ENCODE measurements at regions not wholly inside any gene's neighbourhood (a gene's known extent, or its start where the extent isn't known, plus 50 kb on each side); places are given as distances from the start of the nearest gene placed in this dataset.

- no peaks in the 10 kb centered on the region for H3K79me2 ChIP-seq (ENCODE audit: insufficient read depth, low read length)
- no peaks in the 10 kb centered on the region for H4K20me1 ChIP-seq (ENCODE audit: insufficient read depth, low read length)
- H3K9me3 ChIP-seq (ENCODE audit: low read depth, low read length): no peaks in the 10 kb centered on the region
- no peak for DNase-seq (ENCODE audit: insufficient read length, low spot score, missing footprints)
- H2AFZ ChIP-seq (ENCODE audit: low read length): no peak overlapping the region
- TF ChIP-seq CTCF (IDR thresholded peaks at IDR 0.05; ENCODE audit: extremely low read depth, low read depth, low read length): no peak
- H3K4me2 ChIP-seq (ENCODE audit: insufficient read depth, low read length): no peak overlapping the region
- H3K27me3 ChIP-seq (ENCODE audit: insufficient read depth, low read length): no peaks in the 10 kb centered on the region
- H3K36me3 ChIP-seq (ENCODE audit: insufficient read depth, low read length): no peaks in the 10 kb centered on the region
- no peak overlapping the region for H3K4me3 ChIP-seq (ENCODE audit: insufficient read depth, low read length)
- H3K27ac ChIP-seq (ENCODE audit: low read depth, low read length): no peak overlapping the region
- H3K4me1 ChIP-seq (ENCODE audit: insufficient read depth, low read length): peaks cover 12% of the 10 kb centered on the region
These were observed 625.9 kb upstream of the PKN2 start for GRCh38 chr1:88058205-88058604.

GRCh38 chr1:88060112-88060673 lies 623.9 kb upstream of the PKN2 start:
- no peak for TF ChIP-seq CTCF (IDR thresholded peaks at IDR 0.05; ENCODE audit: extremely low read depth, low read depth, low read length)
- no peaks in the 10 kb centered on the region for H3K9me3 ChIP-seq (ENCODE audit: low read depth, low read length)
- peaks cover 19% of the 10 kb centered on the region for H3K4me1 ChIP-seq (ENCODE audit: insufficient read depth, low read length)
- H3K36me3 ChIP-seq (ENCODE audit: insufficient read depth, low read length): no peaks in the 10 kb centered on the region
- no peaks in the 10 kb centered on the region for H4K20me1 ChIP-seq (ENCODE audit: insufficient read depth, low read length)
- H2AFZ ChIP-seq (ENCODE audit: low read length): peak overlapping the region; percentile 20
- no peaks in the 10 kb centered on the region for H3K27me3 ChIP-seq (ENCODE audit: insufficient read depth, low read length)
- DNase-seq (ENCODE audit: insufficient read length, low spot score, missing footprints): no peak
- no peaks in the 10 kb centered on the region for H3K79me2 ChIP-seq (ENCODE audit: insufficient read depth, low read length)
- no peak overlapping the region for H3K4me3 ChIP-seq (ENCODE audit: insufficient read depth, low read length)
- no peak overlapping the region for H3K4me2 ChIP-seq (ENCODE audit: insufficient read depth, low read length)
- no peak overlapping the region for H3K27ac ChIP-seq (ENCODE audit: low read depth, low read length)

GRCh38 chr1:88060750-88061491 lies 623.2 kb upstream of the PKN2 start:
- no peaks in the 10 kb centered on the region for H3K36me3 ChIP-seq (ENCODE audit: insufficient read depth, low read length)
- no peaks in the 10 kb centered on the region for H3K9me3 ChIP-seq (ENCODE audit: low read depth, low read length)
- no peaks in the 10 kb centered on the region for H3K27me3 ChIP-seq (ENCODE audit: insufficient read depth, low read length)
- H3K4me1 ChIP-seq (ENCODE audit: insufficient read depth, low read length): peaks cover 19% of the 10 kb centered on the region
- no peak overlapping the region for H2AFZ ChIP-seq (ENCODE audit: low read length)
- H3K4me3 ChIP-seq (ENCODE audit: insufficient read depth, low read length): no peak overlapping the region
- TF ChIP-seq CTCF (IDR thresholded peaks at IDR 0.05; ENCODE audit: extremely low read depth, low read depth, low read length): no peak
- H3K27ac ChIP-seq (ENCODE audit: low read depth, low read length): no peak overlapping the region
- no peak overlapping the region for H3K4me2 ChIP-seq (ENCODE audit: insufficient read depth, low read length)
- no peaks in the 10 kb centered on the region for H4K20me1 ChIP-seq (ENCODE audit: insufficient read depth, low read length)
- H3K79me2 ChIP-seq (ENCODE audit: insufficient read depth, low read length): no peaks in the 10 kb centered on the region
- DNase-seq (ENCODE audit: insufficient read length, low spot score, missing footprints): no peak

- H4K20me1 ChIP-seq (ENCODE audit: insufficient read depth, low read length): no peaks in the 10 kb centered on the region
- H3K4me1 ChIP-seq (ENCODE audit: insufficient read depth, low read length): peaks cover 19% of the 10 kb centered on the region
- DNase-seq (ENCODE audit: insufficient read length, low spot score, missing footprints): peak; percentile 58
- H3K4me3 ChIP-seq (ENCODE audit: insufficient read depth, low read length): no peak overlapping the region
- H3K36me3 ChIP-seq (ENCODE audit: insufficient read depth, low read length): no peaks in the 10 kb centered on the region
- no peak overlapping the region for H3K27ac ChIP-seq (ENCODE audit: low read depth, low read length)
- no peaks in the 10 kb centered on the region for H3K9me3 ChIP-seq (ENCODE audit: low read depth, low read length)
- no peaks in the 10 kb centered on the region for H3K79me2 ChIP-seq (ENCODE audit: insufficient read depth, low read length)
- peak overlapping the region; percentile 10 for H3K4me2 ChIP-seq (ENCODE audit: insufficient read depth, low read length)
- no peaks in the 10 kb centered on the region for H3K27me3 ChIP-seq (ENCODE audit: insufficient read depth, low read length)
- H2AFZ ChIP-seq (ENCODE audit: low read length): peak overlapping the region; percentile 73
- peak; percentile 91 for TF ChIP-seq CTCF (IDR thresholded peaks at IDR 0.05; ENCODE audit: extremely low read depth, low read depth, low read length)
These were observed 622.4 kb upstream of the PKN2 start for GRCh38 chr1:88061492-88062177.

Measured in osteoblast (primary cell).